ENCODE measurements at regions not wholly inside any gene's neighbourhood (a gene's known extent, or its start where the extent isn't known, plus 50 kb on each side); places are given as distances from the start of the nearest gene placed in this dataset.

- BruUV-seq (replicated peaks): no TSS peak
- in situ Hi-C loops (cut with HindIII; ENCODE audit: low pct_unique_long_range_greater_than_20kb, low sequenced_read_pairs): no loop called here
- H3K4me3 ChIP-seq (ENCODE audit: low read depth in 2 of 2, low read length in 2 of 2): no peak overlapping the region
- CTCF ChIA-PET: no interaction called here
- H3K4me1 ChIP-seq (ENCODE audit: control insufficient read depth, insufficient read depth, low read length): no peaks in the 10 kb centered on the region
- H3K36me3 ChIP-seq (ENCODE audit: control insufficient read depth, insufficient read depth, low read length): no peaks in the 10 kb centered on the region
- H3K27ac ChIP-seq (ENCODE audit: low read length): no peak overlapping the region
- no peak for ATAC-seq
- H3K27me3 ChIP-seq (ENCODE audit: control insufficient read depth, insufficient read depth, low read length): no peaks in the 10 kb centered on the region
- intact Hi-C loops (cut with micrococcal nuclease; ENCODE audit: unreplicated experiment): loop anchor here (10.0 kb wide), 1 partner anchor 285 kb away; no protein-coding TSS in a partner anchor
- POLR2A ChIA-PET: no interaction called here
- DNase-seq (ENCODE audit: low read depth, low spot score): no peak
- no peak for TF ChIP-seq SIN3A (IDR thresholded peaks at IDR 0.05; ENCODE audit: borderline replicate concordance, insufficient read depth, low read depth, low read length)
- TF ChIP-seq CTCF (IDR thresholded peaks at IDR 0.05): no peak
- no peak for TF ChIP-seq REST (IDR thresholded peaks at IDR 0.05; ENCODE audit: insufficient read depth in 1 of 2, low read depth in 2 of 2, low read length in 1 of 2)
- TF ChIP-seq POLR2AphosphoS5 (IDR thresholded peaks at IDR 0.05; ENCODE audit: low read depth, low read length): no peak
- TF ChIP-seq TCF7L2 (IDR thresholded peaks at IDR 0.05; ENCODE audit: low read depth, low read length): no peak
- no peaks in the 10 kb centered on the region for H3K9me3 ChIP-seq (ENCODE audit: control insufficient read depth, insufficient read depth, low read depth, low read length)
Measured at GRCh38 chr6:145349950-145350510, 385.3 kb downstream of the EPM2A start.

- DNase-seq (ENCODE audit: low read depth, low spot score): no peak
- Histone ChIP-seq H3K4me1 (ENCODE audit: control insufficient read depth, insufficient read depth, low read length) (no peaks in the 10 kb centered on the region), H3K27me3 (ENCODE audit: control insufficient read depth, insufficient read depth, low read length) (no peaks in the 10 kb centered on the region), H3K9me3 (ENCODE audit: control insufficient read depth, insufficient read depth, low read depth, low read length) (no peaks in the 10 kb centered on the region), H3K4me3 (ENCODE audit: low read depth in 2 of 2, low read length in 2 of 2) (no peak overlapping the region), H3K36me3 (ENCODE audit: control insufficient read depth, insufficient read depth, low read length) (no peaks in the 10 kb centered on the region), H3K27ac (ENCODE audit: low read length) (no peak overlapping the region)
- no TSS peak for BruUV-seq (replicated peaks)
- TF ChIP-seq TCF7L2 (IDR thresholded peaks at IDR 0.05; ENCODE audit: low read depth, low read length): no peak
- TF ChIP-seq REST (IDR thresholded peaks at IDR 0.05; ENCODE audit: insufficient read depth in 1 of 2, low read depth in 2 of 2, low read length in 1 of 2): no peak
- TF ChIP-seq SIN3A (IDR thresholded peaks at IDR 0.05; ENCODE audit: borderline replicate concordance, insufficient read depth, low read depth, low read length): no peak
- no peak for TF ChIP-seq POLR2AphosphoS5 (IDR thresholded peaks at IDR 0.05; ENCODE audit: low read depth, low read length)
- no peak for TF ChIP-seq CTCF (IDR thresholded peaks at IDR 0.05)
- ChIA-PET CTCF (no interaction called here), POLR2A (no interaction called here)
- intact Hi-C loops (cut with micrococcal nuclease; ENCODE audit: unreplicated experiment): no loop called here
- in situ Hi-C loops (cut with HindIII; ENCODE audit: low pct_unique_long_range_greater_than_20kb, low sequenced_read_pairs): no loop called here
- ATAC-seq: no peak
Measured at GRCh38 chr6:145350928-145351327, 384.4 kb downstream of the EPM2A start.
